ENCODE measurements at regions not wholly inside any gene's neighbourhood (a gene's known extent, or its start where the extent isn't known, plus 50 kb on each side); places are given as distances from the start of the nearest gene placed in this dataset.

DNA sequence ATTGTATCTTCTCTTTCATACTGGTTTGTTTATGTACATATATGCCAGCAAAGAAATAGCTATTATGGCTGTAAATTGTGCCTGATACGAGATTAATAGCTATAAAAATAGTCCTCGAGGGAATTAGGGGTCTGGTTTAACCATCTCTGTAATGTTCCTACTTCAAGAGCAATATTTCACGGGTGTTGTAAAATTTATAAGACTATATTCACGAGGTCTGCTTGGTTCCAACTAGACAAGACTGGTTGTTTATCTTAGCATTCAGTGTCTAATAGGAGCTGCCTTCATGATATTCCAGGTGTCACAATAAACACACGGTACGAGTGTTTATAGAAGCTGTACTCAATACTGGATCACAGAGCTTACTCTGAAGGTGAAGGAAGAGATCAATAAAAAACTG is 389.9 kb downstream of the SIPA1L2 start:
- Histone ChIP-seq H3K23ac (ENCODE audit: low read depth, low read length) (no peak overlapping the region), H2AK5ac (ENCODE audit: low read depth, low read length) (no peak overlapping the region), H3K14ac (replicated peaks; ENCODE audit: low read depth, low read length) (no peak overlapping the region), H2AFZ (replicated peaks; ENCODE audit: low read length, poor library complexity) (no peak overlapping the region), H2AK9ac (replicated peaks; ENCODE audit: low read depth, low read length, poor library complexity) (no peak overlapping the region), H3K18ac (ENCODE audit: low read depth, low read length) (no peak overlapping the region), H3K79me1 (ENCODE audit: low read depth in 1 of 2, low read length in 2 of 2) (no peaks in the 10 kb centered on the region), H4K91ac (ENCODE audit: insufficient read depth, low read depth, low read length) (no peak overlapping the region), H3K9ac (ENCODE audit: low read depth, low read length) (no peak overlapping the region), H3K36me3 (ENCODE audit: control insufficient read depth, insufficient read depth, low read length) (no peaks in the 10 kb centered on the region), H4K20me1 (ENCODE audit: insufficient read depth, low read length) (no peaks in the 10 kb centered on the region), H4K8ac (ENCODE audit: low read depth in 2 of 2, low read length in 2 of 2) (no peak overlapping the region), H3K4me3 (ENCODE audit: insufficient read depth, low read depth, low read length) (no peak overlapping the region), H3K27me3 (ENCODE audit: control insufficient read depth, insufficient read depth, low read length) (peaks cover 8% of the 10 kb centered on the region), H3K56ac (ENCODE audit: extremely low read depth, insufficient read depth, low read length) (no peak overlapping the region), H3K27ac (ENCODE audit: insufficient read depth, low read length) (no peak overlapping the region), H3K4ac (ENCODE audit: low read depth, low read length) (no peak overlapping the region), H2BK15ac (ENCODE audit: low read depth, low read length) (no peak overlapping the region), H3K9me3 (ENCODE audit: control insufficient read depth, insufficient read depth, low read length) (no peaks in the 10 kb centered on the region), H4K5ac (ENCODE audit: low read depth, low read length) (no peak overlapping the region), H3K4me1 (ENCODE audit: control insufficient read depth, insufficient read depth, low read length) (no peaks in the 10 kb centered on the region), H2BK120ac (ENCODE audit: low read depth, low read length) (no peak overlapping the region), H3K4me2 (ENCODE audit: low read depth, low read length) (no peak overlapping the region), H2BK20ac (ENCODE audit: low read depth, low read length) (no peak overlapping the region), H2BK5ac (ENCODE audit: low read depth, low read length, poor library complexity, severe bottlenecking) (no peak overlapping the region), H3K9me1 (ENCODE audit: insufficient read depth, low read length) (no peaks in the 10 kb centered on the region)
- ChIA-PET POLR2A (ENCODE audit: unreplicated experiment) (no interaction called here), CTCF (no interaction called here)
- no peak for TF ChIP-seq CEBPB (IDR thresholded peaks at IDR 0.05; ENCODE audit: low read depth, low read length)
- TF ChIP-seq MXI1 (IDR thresholded peaks at IDR 0.05; ENCODE audit: borderline replicate concordance, low read depth, low read length) = no peak
- no peak for TF ChIP-seq RCOR1 (IDR thresholded peaks at IDR 0.05; ENCODE audit: insufficient replicate concordance, low read length)
- no peak for TF ChIP-seq CHD1 (IDR thresholded peaks at IDR 0.05; ENCODE audit: low read depth, low read length)
- TF ChIP-seq, protein P1, sequence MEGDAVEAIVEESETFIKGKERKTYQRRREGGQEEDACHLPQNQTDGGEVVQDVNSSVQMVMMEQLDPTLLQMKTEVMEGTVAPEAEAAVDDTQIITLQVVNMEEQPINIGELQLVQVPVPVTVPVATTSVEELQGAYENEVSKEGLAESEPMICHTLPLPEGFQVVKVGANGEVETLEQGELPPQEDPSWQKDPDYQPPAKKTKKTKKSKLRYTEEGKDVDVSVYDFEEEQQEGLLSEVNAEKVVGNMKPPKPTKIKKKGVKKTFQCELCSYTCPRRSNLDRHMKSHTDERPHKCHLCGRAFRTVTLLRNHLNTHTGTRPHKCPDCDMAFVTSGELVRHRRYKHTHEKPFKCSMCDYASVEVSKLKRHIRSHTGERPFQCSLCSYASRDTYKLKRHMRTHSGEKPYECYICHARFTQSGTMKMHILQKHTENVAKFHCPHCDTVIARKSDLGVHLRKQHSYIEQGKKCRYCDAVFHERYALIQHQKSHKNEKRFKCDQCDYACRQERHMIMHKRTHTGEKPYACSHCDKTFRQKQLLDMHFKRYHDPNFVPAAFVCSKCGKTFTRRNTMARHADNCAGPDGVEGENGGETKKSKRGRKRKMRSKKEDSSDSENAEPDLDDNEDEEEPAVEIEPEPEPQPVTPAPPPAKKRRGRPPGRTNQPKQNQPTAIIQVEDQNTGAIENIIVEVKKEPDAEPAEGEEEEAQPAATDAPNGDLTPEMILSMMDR (conservative IDR thresholded peaks at IDR 0.05; ENCODE audit: low read depth, low read length) = no peak
- in situ Hi-C loops (cut with MboI; ENCODE audit: low sequenced_read_pairs) (no loop called here), dilution Hi-C loops (cut with HindIII; ENCODE audit: low sequenced_read_pairs, unreplicated experiment) (no loop called here), intact Hi-C loops (cut with micrococcal nuclease) (no loop called here)
- no peak for ATAC-seq (ENCODE audit: low read depth)
- BruUV-seq (replicated peaks) = no TSS peak
- no peak for DNase-seq
- no CpG with 5 or more reads among the region's 6 CpGs for WGBS, 2 experiments (ENCODE audit: extremely low coverage in 2 of 2, insufficient read length in 1 of 2)

Measured in IMR-90 (cell line).